K562 (cell line): ENCODE measurements at regions not wholly inside any gene's neighbourhood (a gene's known extent, or its start where the extent isn't known, plus 50 kb on each side); places are given as distances from the start of the nearest gene placed in this dataset.

ENCODE experiments used
- ATAC-seq: fragments of 200-7000 bp; cut with Tn5 transposase; 3 replicates; pipeline ENCODE4 v1.9.1; 2020; ENCODE audit warnings: moderate library complexity
- BruUV-seq: library from RNA; stranded (reverse); fragments of 400-500 nt; replicated peaks from 2 replicates; lab custom pipeline; 2021; lab: Mats Ljungman, UMichigan
- CTCF ChIA-PET: fragments of 300-600 bp; formaldehyde crosslinking; extraction: SDS; loops from one replicate; lab custom pipeline; 2021; ENCODE audit warnings: low intra/inter-chr PET ratio; lab: Yijun Ruan, JAX
- POLR2A ChIA-PET: fragments of 300-600, 350-650 bp; sonication (Branson Sonifier 250); formaldehyde crosslinking; extraction: SDS; loops from one replicate; lab custom pipeline; 2021; ENCODE audit warnings: antibody characterized with exemption, inconsistent platforms; lab: Yijun Ruan, JAX
- DNase-seq, 4 experiments: peaks; one replicate each; pipeline versions ENCODE4 v3.0.0 to v3.0.0-alpha.2; 2011 to 2018; ENCODE audit warnings: low spot score in 3 of 4, mixed read lengths in 3 of 4; ENCODE audit errors: extremely low read depth in 1 of 4
- FAIRE-seq: peaks from 2 replicates; lab custom pipeline; 2011; peaks lifted over from hg19 to GRCh38; lab: Jason Lieb, UNC
- H2AFZ ChIP-seq: 2 replicates; pipeline ENCODE4 v1.6.0; 2011; ENCODE audit warnings: low read depth, low read length, control low read depth, inconsistent platforms
- H3K27ac ChIP-seq: fragments of 200-600 bp; 3 replicates; pipeline ENCODE4 v1.8.0; 2011; ENCODE audit warnings: low read depth, mild to moderate bottlenecking, control low read depth, inconsistent platforms, low read length, moderate library complexity, mixed read lengths; ENCODE audit errors: extremely low read depth
- H3K27me3 ChIP-seq, 2 experiments: fragments of 300-600 bp in 1 of 2; 2 replicates in 1 of 2; 3 replicates in 1 of 2; pipeline versions ENCODE4 v1.6.0 to v1.8.0; 2011; ENCODE audit warnings: inconsistent platforms in 2 of 2, low read length in 2 of 2, mild to moderate bottlenecking in 1 of 2, mixed read lengths in 1 of 2, moderate library complexity in 1 of 2; ENCODE audit not compliant: control insufficient read depth in 2 of 2, insufficient read depth in 2 of 2
- H3K36me3 ChIP-seq: fragments of 300-600 bp; 3 replicates; pipeline ENCODE4 v1.8.0; 2011; ENCODE audit warnings: mild to moderate bottlenecking, low read length, inconsistent platforms; ENCODE audit not compliant: control insufficient read depth, insufficient read depth
- H3K4me1 ChIP-seq, 2 experiments: fragments of 200-600 bp in 1 of 2; replicated peaks in 1 of 2; 2 replicates in 1 of 2; 3 replicates in 1 of 2; pipeline versions ENCODE4 v1.5.1 to v1.8.0; 2011; ENCODE audit warnings: inconsistent platforms in 2 of 2, low read length in 2 of 2, mild to moderate bottlenecking in 1 of 2, mixed read lengths in 1 of 2, moderate library complexity in 1 of 2; ENCODE audit not compliant: control insufficient read depth in 2 of 2, insufficient read depth in 2 of 2
- H3K4me2 ChIP-seq: 2 replicates; pipeline ENCODE4 v1.6.1; 2011; ENCODE audit warnings: low read length, control low read depth, inconsistent platforms, mixed read lengths; ENCODE audit not compliant: insufficient read depth
- H3K4me3 ChIP-seq: fragments of 200-600 bp; sonication (generic), shearing (Covaris generic); 2 replicates; pipeline ENCODE4 v1.5.1; 2016; ENCODE audit warnings: control low read depth, inconsistent platforms
- H3K79me2 ChIP-seq: fragments of 200-600 bp; 3 replicates; pipeline ENCODE4 v1.8.0; 2011; ENCODE audit warnings: low read length, inconsistent platforms; ENCODE audit not compliant: control insufficient read depth, insufficient read depth
- H3K9ac ChIP-seq, 2 experiments: 2 replicates each; pipeline versions ENCODE4 v1.6.0 to v1.6.1; 2011; ENCODE audit warnings: low read depth in 2 of 2, low read length in 2 of 2, control low read depth in 1 of 2, inconsistent platforms in 1 of 2, mild to moderate bottlenecking in 1 of 2, mixed read lengths in 1 of 2; ENCODE audit not compliant: insufficient read depth in 1 of 2
- H3K9me1 ChIP-seq: one replicate; pipeline ENCODE4 v1.6.0; 2011; ENCODE audit warnings: inconsistent platforms, mild to moderate bottlenecking, low read length, moderate library complexity; ENCODE audit not compliant: control insufficient read depth, insufficient read depth
- H3K9me3 ChIP-seq: replicated peaks from 2 replicates; pipeline ENCODE4 v1.5.1; 2011; ENCODE audit warnings: low read depth, low read length, inconsistent platforms; ENCODE audit not compliant: control insufficient read depth, insufficient read depth
- H4K20me1 ChIP-seq: replicated peaks from 2 replicates; pipeline ENCODE4 v1.6.1; 2011; ENCODE audit warnings: low read length, inconsistent platforms, mixed read lengths; ENCODE audit not compliant: control insufficient read depth, insufficient read depth
- CBX5 ChIP-seq: IDR thresholded peaks from 2 replicates; pipeline ENCODE4 v1.6.1; 2014; ENCODE audit warnings: low read depth, borderline replicate concordance
- KLF16 ChIP-seq: IDR thresholded peaks from 2 replicates; pipeline ENCODE4 v1.6.1; 2016; ENCODE audit warnings: antibody characterized with exemption
- NFE2L1 ChIP-seq: fragments of 450-650 bp; IDR thresholded peaks from 2 replicates; pipeline ENCODE4 v1.6.1; 2016; ENCODE audit warnings: missing genetic modification characterization, low read depth, mild to moderate bottlenecking, missing compliant biosample characterization, moderate library complexity, borderline replicate concordance
- NR2F6 ChIP-seq: fragments of 450-650 bp; formaldehyde crosslinking; IDR thresholded peaks from 2 replicates; pipeline ENCODE4 v1.4.0; 2020; ENCODE audit warnings: mild to moderate bottlenecking
- STAG1 ChIP-seq: sonication (generic); formaldehyde crosslinking; IDR thresholded peaks from 2 replicates; pipeline ENCODE4 v1.5.0; 2020; ENCODE audit warnings: missing genetic modification reagents, borderline replicate concordance
- ZFP1 ChIP-seq: fragments of 450-650 bp; formaldehyde crosslinking; IDR thresholded peaks from 2 replicates; pipeline ENCODE4 v1.4.0; 2020; ENCODE audit warnings: mild to moderate bottlenecking, mixed read lengths
- ZFP91 ChIP-seq: sonication (generic); formaldehyde crosslinking; IDR thresholded peaks from 2 replicates; pipeline ENCODE4 v1.8.0; 2022; ENCODE audit warnings: mild to moderate bottlenecking, missing genetic modification reagents
- ZNF280A ChIP-seq: fragments of 450-650 bp; IDR thresholded peaks from 2 replicates; pipeline ENCODE4 v1.6.1; 2018; ENCODE audit warnings: mild to moderate bottlenecking, low read depth; ENCODE audit not compliant: partially characterized antibody
- ZNF764 ChIP-seq: fragments of 250-450 bp; sonication (Bioruptor Pico); IDR thresholded peaks from 2 replicates; pipeline ENCODE4 v1.4.0; 2020; ENCODE audit warnings: low read depth, mild to moderate bottlenecking, moderate library complexity
- WGBS: fragments of 100-300 bp; shearing (Covaris generic); methylation state at CpG from one replicate; pipeline ENCODE4 v1.1.6; 2016; ENCODE audit warnings: low coverage, mixed read lengths; ENCODE audit not compliant: insufficient coverage; ENCODE audit errors: missing lambda C conversion rate; 5-methylcytosine and 5-hydroxymethylcytosine counted together
- in situ Hi-C: fragments of 300-500 bp; cut with MboI; formaldehyde crosslinking; loops from 4 replicates; pipeline ENCODE4 v1.15.0; 2018; ENCODE audit warnings: inconsistent platforms, mixed read lengths
- intact Hi-C: fragments of 100-400 bp; cut with micrococcal nuclease; formaldehyde crosslinking; loops from 2 replicates; pipeline ENCODE4 v1.14.2; 2022
- TF ChIP-seq, protein P1 (sequence below): fragments of 450-650 bp; IDR thresholded peaks from 2 replicates; pipeline ENCODE4 v1.6.1; 2016; ENCODE audit warnings: low read depth

DNA sequence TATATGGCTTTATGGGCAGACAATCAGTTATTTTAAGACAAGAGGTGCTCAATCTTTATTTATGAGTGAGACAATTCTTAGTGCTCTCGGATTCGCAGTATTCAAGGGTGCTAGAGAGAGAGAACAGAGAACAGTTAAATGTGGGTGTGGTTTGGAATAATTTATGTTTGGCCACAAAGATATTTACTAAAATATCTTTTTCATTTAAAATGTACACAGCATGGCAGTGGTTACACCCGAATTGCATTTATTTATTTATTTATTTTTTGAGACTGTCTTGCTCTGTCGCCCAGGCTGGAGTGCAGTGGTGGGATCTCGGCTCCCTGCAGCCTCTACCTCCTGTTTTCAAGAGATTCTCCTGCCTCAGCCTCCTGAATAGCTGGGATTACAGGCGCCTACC is 109.2 kb downstream of the CDCA7 start:
- ChIA-PET CTCF (no interaction called here), POLR2A (no interaction called here)
- FAIRE-seq (no peak), DNase-seq (no peak), ATAC-seq (no peak)
- Histone ChIP-seq H3K4me2 (no peak overlapping the region), H3K4me1 (no peaks in the 10 kb centered on the region), H3K9me3 (no peaks in the 10 kb centered on the region), H3K9ac (no peak overlapping the region), H3K27ac (no peak overlapping the region), H4K20me1 (no peaks in the 10 kb centered on the region), H2AFZ (no peak overlapping the region), H3K4me3 (no peak overlapping the region), H3K9me1 (no peaks in the 10 kb centered on the region), H3K27me3 (peaks cover 36 to 41% of the 10 kb centered on the region in 2 experiments), H3K36me3 (no peaks in the 10 kb centered on the region), H3K79me2 (no peaks in the 10 kb centered on the region)
- in situ Hi-C loops (no loop called here), intact Hi-C loops (no loop called here)
- 2% methylated on average over 6 of the region's 6 CpGs for WGBS
- no TSS peak for BruUV-seq
- TF ChIP-seq ZNF764 (no peak), NFE2L1 (tag) (no peak), CBX5 (no peak), KLF16 (no peak), ZFP1 (CRISPR knock-in tag) (no peak), ZNF280A (no peak), NR2F6 (CRISPR knock-in tag) (no peak), ZFP91 (CRISPR knock-in tag) (no peak), STAG1 (CRISPR knock-in tag) (no peak)
- TF ChIP-seq, protein P1, sequence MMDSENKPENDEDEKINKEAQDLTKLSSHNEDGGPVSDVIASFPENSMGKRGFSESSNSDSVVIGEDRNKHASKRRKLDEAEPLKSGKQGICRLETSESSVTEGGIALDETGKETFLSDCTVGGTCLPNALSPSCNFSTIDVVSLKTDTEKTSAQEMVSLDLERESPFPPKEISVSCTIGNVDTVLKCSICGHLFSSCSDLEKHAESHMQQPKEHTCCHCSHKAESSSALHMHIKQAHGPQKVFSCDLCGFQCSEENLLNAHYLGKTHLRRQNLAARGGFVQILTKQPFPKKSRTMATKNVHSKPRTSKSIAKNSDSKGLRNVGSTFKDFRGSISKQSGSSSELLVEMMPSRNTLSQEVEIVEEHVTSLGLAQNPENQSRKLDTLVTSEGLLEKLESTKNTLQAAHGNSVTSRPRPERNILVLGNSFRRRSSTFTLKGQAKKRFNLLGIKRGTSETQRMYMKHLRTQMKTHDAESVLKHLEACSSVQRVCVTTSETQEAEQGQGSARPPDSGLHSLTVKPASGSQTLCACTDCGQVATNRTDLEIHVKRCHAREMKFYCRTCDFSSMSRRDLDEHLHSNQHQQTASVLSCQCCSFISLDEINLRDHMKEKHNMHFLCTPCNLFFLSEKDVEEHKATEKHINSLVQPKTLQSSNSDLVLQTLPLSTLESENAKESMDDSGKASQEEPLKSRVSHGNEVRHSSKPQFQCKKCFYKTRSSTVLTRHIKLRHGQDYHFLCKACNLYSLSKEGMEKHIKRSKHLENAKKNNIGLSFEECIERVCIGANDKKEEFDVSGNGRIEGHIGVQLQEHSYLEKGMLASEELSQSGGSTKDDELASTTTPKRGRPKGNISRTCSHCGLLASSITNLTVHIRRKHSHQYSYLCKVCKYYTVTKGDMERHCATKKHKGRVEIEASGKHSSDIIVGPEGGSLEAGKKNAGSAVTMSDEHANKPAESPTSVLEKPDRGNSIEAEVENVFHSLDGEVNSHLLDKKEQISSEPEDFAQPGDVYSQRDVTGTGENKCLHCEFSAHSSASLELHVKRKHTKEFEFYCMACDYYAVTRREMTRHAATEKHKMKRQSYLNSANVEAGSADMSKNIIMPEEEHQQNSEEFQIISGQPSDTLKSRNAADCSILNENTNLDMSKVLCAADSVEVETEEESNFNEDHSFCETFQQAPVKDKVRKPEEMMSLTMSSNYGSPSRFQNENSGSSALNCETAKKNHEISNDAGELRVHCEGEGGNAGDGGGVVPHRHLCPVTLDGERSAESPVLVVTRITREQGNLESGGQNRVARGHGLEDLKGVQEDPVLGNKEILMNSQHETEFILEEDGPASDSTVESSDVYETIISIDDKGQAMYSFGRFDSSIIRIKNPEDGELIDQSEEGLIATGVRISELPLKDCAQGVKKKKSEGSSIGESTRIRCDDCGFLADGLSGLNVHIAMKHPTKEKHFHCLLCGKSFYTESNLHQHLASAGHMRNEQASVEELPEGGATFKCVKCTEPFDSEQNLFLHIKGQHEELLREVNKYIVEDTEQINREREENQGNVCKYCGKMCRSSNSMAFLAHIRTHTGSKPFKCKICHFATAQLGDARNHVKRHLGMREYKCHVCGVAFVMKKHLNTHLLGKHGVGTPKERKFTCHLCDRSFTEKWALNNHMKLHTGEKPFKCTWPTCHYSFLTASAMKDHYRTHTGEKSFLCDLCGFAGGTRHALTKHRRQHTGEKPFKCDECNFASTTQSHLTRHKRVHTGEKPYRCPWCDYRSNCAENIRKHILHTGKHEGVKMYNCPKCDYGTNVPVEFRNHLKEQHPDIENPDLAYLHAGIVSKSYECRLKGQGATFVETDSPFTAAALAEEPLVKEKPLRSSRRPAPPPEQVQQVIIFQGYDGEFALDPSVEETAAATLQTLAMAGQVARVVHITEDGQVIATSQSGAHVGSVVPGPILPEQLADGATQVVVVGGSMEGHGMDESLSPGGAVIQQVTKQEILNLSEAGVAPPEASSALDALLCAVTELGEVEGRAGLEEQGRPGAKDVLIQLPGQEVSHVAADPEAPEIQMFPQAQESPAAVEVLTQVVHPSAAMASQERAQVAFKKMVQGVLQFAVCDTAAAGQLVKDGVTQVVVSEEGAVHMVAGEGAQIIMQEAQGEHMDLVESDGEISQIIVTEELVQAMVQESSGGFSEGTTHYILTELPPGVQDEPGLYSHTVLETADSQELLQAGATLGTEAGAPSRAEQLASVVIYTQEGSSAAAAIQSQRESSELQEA = no peak
